RPMI8226 (cell line): ENCODE measurements at regions not wholly inside any gene's neighbourhood (a gene's known extent, or its start where the extent isn't known, plus 50 kb on each side); places are given as distances from the start of the nearest gene placed in this dataset.
"Not testable (repeated sequence)": the region's sequence is repeated elsewhere in the genome, so short reads cannot be mapped to it uniquely, and the experiment has no call there.

ENCODE experiments used
- DNase-seq: peaks from one replicate; pipeline ENCODE4 v3.0.0-alpha.2; 2015

DNA sequence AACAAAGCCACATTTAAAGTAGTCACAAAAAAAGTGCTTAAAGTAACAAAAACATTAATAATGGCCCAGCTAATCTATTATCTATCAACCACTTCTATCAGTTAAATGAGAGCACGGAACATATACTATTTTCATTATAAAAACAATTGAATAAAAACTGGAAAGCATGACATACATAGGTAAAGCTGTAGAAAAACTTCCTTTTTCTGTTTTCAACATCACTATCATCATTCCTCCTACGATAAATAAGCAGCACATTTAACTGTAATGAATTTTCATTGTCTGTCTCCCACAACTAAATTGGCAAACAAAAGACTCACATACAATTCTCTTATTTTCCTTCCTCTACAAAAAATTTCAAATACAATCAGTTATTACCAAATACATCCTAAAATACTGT is 96.4 kb upstream of the DPH5 start:
- no peak for DNase-seq

DNA sequence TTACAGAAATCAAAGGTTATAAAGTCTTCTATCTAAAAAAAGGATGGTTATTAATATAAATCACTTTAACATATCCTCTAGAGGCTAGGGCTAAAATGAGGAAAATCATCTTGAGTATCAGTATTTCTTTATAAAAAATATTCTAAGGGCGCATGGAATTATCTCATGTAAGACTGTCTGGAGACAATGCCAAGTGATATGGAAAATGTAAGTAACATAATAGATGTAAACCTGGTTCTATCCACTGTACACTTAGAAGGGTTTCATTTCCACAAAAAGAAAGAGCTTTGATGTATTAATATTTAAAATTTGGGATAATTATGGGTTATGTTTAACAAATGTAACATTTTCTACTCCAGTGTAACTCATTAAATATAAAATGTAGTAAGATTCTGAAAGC is 95.9 kb upstream of the DPH5 start:
- DNase-seq, result no peak

DNA sequence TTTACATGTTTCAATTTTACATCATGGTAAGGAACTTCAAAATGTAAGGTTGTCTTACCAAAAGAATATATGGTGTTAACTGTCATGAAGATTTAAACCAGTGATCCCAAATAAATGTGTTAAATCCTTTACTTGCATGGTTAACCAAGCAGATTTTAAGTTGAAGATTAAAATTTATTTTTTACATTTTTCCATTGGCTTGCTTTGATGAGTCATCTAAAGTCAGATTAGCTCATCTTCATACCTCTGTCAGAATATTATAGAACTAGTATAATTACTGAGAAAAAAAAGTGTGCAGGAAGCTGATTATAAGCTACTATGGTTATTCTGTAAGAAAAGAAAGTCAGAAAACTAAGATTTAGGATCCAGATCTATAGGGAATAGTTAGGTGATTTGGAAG is 95.3 kb upstream of the DPH5 start:
- DNase-seq, result no peak

- DNase-seq, result no peak
Observed at GRCh38 chr1:101119289-101119688, 93.7 kb upstream of the DPH5 start.

GRCh38 chr1:101116006-101116405 is 90.4 kb upstream of the DPH5 start:
- DNase-seq, result no peak

- DNase-seq, result no peak
Observed at GRCh38 chr1:101115112-101115511, 89.5 kb upstream of the DPH5 start.

DNA sequence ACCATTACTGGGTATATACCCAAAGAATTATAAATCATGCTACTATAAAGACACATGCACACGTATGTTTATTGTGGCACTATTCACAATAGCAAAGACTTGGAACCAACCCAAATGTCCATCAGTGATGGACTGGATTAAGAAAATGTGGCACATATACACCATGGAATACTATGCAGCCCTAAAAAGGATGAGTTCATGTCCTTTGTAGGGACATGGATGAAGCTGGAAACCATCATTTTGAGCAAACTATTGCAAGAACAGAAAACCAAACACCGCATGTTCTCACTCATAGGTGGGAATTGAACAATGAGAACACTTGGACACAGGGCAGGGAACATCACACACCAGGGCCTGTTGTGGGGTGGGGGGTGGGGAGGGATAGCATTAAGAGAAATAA is 88.5 kb upstream of the DPH5 start:
- DNase-seq, result not testable (repeated sequence)

DNA sequence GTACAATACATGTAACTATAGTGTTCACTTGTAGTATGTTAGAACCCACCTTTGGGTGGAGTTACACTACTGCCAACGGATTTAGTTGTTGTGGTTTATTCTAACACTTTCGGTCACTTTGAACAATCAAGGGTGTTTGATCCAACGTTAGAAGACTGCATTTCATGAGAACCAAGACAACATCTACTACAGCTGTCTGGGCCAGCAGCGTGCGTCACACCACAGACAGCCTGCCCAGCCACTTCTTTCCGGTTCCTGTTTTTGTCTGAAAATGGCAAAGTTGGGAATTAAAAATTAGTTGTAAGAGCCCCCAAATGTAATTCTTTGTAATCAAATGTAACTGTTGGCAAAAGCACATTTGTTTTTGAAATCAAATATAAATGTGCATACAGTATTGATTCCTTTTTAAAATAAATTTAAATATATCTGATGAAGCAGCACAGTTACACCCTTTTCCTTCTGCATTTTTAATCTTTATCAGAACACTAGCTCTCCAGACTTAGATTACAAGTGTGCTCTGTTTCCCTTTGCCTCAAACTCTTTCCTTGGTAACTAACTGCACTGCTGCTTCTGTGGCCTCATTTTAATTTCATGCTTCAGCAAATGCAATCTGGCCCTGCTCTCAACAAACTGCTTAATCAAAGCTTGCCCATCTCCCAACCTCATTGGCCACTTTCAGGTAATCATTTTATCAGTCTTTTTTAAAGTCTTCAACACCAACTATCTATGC is 86.6 kb upstream of the DPH5 start:
- peak; percentile 8 for DNase-seq

DNA sequence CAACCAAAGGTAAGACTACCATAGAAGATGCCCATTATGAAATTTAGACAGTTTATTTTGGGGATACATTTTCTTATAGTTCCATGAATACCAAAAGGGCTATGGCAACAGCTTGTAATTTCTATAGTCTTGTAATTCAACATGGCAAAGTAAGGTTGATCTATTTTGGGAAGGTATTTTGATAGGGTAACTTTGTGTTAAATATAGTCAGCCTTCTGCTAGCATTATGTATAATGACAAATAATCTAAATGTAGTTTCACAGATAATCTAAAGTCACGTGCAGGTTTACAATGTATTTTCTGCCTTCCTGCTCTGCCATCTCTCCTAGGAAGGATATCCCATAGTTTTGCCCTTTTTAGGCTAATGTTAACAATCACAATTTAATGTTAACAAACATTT is 85.9 kb upstream of the DPH5 start:
- no peak for DNase-seq

DNA sequence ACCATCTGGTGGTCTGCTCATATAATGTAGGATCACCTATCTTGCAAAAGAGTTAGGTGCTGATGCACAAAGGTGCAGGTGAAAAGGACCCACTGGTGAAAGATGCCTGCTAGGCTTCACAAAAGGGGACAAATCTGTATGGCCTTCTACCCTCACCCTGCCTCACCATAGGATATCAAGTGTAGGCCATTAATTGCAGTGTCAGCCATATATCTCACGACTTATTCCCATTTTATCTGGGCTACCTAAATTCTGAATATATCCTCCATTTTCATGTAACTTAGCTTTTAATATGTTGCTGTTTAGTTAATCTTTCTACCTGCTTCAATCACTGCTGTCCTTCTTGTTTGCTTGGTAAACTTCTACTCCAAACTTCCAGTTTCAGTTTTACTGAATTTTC is 84.2 kb upstream of the DPH5 start:
- DNase-seq, result no peak

- DNase-seq, result no peak
Observed at GRCh38 chr1:101108111-101108500, 82.5 kb upstream of the DPH5 start.

- DNase-seq, result no peak
Observed at GRCh38 chr1:101107496-101108110, 82.0 kb upstream of the DPH5 start.

DNA sequence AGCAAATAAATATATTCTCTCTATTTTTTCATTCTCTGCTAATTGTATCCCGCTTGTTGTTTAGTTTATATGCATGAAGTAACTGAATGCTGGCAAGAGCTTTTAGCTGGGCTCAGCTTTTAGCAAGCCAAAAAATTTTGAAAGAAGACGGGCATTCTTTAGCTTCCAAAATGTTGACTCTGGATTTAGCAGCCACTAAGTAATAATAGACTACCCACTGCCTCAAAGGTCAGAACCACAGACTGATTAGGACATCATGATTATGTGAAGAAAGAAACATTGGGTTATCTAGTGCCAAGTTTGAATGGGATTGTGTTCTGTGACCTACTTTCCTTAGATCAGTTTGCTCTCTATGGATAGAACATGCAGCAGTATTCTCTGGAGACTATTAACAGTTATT is 80.3 kb upstream of the DPH5 start:
- no peak for DNase-seq

GRCh38 chr1:101102426-101103156 is 77.0 kb upstream of the DPH5 start:
- DNase-seq, result no peak

- DNase-seq, result no peak
Observed at GRCh38 chr1:101101360-101101759, 75.8 kb upstream of the DPH5 start.

- no peak for DNase-seq
Observed at GRCh38 chr1:101100674-101101073, 75.1 kb upstream of the DPH5 start.

DNA sequence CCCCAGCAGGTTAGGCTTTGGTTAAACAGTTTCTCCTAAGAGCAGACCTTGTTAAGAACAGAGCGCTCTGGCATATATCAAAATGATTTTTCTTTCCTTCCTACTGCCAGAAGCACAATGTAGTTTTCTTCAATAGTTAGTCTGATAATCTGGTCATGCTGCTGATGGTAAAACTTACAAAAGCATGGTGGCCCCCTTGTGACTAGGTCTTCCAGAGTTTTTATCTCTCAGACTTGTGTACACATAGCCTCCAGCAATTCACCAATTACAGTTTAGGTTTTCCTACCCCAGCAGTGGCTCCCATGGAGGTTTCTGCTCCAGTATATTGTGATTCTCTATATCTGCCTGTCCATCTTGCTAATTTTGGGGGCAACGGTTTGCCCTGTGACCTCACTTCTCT is 73.3 kb upstream of the DPH5 start:
- no peak for DNase-seq

- DNase-seq, result no peak
Observed at GRCh38 chr1:101098327-101098726, 72.7 kb upstream of the DPH5 start.

- DNase-seq, result no peak
Observed at GRCh38 chr1:101089613-101090338, 64.2 kb upstream of the DPH5 start.

- no peak for DNase-seq
Observed at GRCh38 chr1:101088431-101088830, 62.8 kb upstream of the DPH5 start.

DNA sequence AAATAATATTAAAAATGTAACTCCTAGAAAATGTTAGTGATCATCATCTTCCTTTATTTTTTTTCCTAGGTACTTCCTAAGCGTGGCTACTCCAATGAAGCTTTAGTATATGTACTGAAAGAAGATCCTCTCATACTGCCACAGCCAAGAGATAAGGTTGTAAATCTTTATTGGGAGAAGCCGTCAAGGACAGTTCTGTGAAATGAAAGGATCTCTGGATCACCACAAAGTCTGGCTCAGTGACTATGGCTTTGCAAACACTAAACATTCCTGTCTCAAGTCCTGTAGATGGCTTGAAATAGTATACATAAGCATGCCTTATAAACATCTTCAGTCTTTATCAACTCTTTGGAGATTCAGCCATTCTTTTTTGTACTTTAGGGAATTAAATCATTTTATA is 61.2 kb upstream of the DPH5 start:
- no peak for DNase-seq

- DNase-seq, result no peak
Observed at GRCh38 chr1:101081496-101082488, 56.2 kb upstream of the DPH5 start.
